Medulla oblongata (tissue), 1 donor: ENCODE measurements at regions not wholly inside any gene's neighbourhood (a gene's known extent, or its start where the extent isn't known, plus 50 kb on each side); places are given as distances from the start of the nearest gene placed in this dataset.

Experiments used
- DNase-seq: peaks from one replicate; pipeline ENCODE4 v3.0.0-alpha.2; 2015; ENCODE audit errors: extremely low spot score

GRCh38 chr21:35938446-35938845 is 121.9 kb downstream of the SETD4 start:
- DNase-seq: no peak

GRCh38 chr21:35933466-35933865 is 126.9 kb downstream of the SETD4 start:
- peak; percentile 67 for DNase-seq

- peak; percentile 88 for DNase-seq
Measured at GRCh38 chr21:35932232-35932911, 128.0 kb downstream of the SETD4 start.

DNA sequence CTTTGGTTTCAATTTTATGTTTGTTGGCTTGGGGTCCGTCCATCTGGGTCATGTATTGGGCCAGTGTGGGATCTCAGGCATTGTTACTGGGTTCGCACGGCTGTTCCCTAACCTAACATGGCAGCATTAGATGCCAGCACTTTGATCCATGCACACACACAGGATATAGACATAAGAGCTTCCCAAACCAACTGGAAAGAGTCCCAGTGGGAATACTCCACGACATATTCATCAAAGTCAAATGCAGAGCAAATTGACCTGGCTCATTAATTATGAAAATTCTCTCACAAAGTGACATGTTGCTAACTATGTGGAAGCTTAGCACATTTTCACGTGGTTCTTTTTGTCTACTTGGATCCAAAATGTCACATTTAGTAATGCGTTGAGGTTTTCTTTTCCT is 130.4 kb downstream of the SETD4 start:
- DNase-seq: no peak

GRCh38 chr21:35927262-35927661 is 133.1 kb downstream of the SETD4 start:
- no peak for DNase-seq

DNA sequence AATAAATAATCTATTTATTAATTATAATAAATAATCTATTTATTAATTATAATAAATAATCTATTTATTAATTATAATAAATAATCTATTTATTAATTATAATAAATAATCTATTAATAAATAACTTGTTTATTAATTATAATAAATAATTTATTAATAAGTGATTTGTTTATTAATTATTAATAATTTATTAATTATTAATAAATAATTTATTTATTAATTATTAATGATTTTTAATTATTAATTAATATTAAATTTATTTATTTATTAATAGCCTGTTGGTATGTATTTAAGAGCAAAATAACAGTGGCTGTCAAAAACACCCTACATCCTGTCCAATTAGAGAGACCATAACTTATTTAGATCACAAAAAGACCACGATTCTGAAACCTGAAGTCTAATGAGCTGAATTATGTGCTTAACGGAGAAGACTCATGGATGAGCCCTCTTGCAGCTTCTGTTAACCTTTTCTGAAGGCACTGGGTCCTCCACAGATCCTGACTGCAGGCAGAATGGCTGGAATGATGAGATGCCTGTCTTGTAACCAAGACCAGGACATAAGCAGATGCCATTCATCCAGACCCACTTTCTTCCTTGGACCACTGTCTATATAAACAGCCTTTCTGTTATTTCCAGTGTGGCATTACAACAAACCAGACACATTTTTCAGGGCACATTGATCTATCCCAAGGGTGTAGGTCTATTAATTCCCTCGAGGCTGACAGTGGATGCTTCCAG is 134.2 kb downstream of the SETD4 start:
- no peak for DNase-seq

- no peak for DNase-seq
Measured at GRCh38 chr21:35925497-35925896, 134.8 kb downstream of the SETD4 start.

DNA sequence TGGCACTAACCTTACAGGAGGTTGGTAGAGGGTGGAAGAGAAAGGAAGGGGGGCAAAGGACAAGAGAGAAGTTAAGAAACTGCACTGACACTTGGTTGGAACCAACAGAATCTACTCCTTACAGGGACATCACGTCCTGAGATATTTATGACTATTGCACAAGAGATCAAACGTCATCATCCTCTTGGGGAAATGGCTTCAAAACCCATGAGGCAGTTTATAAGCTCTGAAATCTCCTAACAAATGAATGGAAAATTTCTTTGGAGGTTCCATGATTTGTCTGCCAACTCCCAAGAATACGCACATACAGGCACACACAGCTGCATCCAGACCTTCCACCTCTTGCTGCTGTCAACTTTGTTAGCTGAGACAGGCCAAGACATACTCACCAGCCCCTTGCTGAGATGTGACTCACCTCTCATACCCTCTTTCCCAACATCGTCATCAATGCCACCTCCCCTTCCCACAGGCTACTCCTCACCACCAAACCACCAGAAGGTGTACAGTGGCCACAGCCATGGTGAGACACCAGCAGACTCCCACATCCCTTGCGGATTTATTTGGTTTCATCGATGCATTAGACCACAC is 135.5 kb downstream of the SETD4 start:
- no peak for DNase-seq

DNA sequence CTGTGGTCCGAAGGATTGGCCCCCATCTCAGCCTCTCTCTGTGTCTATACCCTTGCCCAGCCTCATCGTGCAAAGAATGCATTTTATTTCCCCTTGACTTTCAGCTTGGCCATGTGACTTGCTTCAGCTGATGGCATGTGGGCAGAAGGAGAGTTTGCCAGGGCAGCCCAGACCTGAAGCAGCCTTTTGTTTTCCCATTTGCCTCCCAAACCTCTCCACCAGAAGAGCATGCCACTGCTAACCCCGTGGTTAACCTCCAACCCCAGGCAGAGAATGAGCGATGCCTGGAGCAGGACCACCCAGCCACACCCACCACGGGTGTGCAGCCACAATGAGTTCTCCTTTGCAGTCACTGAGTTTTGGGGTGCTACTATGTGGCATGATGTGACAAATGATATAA is 136.4 kb downstream of the SETD4 start:
- no peak for DNase-seq

GRCh38 chr21:35922618-35923017 is 137.7 kb downstream of the SETD4 start:
- no peak for DNase-seq

GRCh38 chr21:35921471-35921870 is 138.9 kb downstream of the SETD4 start:
- no peak for DNase-seq

DNA sequence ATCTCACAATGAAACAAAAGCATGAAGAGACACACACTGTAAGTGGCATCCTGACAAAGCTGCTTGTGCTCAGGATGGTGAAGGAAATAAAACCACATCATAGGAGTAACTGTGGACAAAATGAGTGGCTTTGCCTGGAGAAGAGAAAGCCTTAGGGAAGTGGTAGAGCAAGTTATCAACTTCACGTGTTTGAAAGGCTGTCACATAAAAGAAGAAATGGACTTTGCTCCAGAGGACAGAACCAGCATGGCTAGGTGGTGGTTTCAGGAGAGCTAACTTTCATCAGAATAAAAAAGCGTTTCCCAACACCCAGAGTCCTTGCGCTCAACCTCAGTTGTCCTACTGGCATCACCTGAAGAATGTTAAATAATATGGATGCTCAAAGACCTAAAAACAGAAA is 139.9 kb downstream of the SETD4 start:
- DNase-seq: no peak

DNA sequence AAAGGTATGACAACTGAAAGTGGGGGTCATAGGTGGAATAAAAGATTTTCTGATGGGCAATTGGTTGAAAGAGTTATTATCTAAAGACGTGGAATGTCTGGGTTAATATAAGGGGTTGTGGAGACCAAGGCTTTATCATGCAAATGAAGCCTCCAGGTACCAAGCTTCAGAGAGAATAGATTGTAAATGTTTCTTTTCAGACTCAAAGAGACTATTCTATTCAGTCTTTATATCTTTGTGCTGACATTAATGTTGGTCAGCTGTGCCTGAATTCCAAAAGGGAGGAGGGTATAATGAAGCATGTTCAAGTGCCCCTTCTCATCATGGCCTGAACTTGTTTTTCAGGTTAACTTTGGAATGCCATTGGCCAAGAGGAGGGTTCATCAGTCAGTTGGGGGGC is 145.3 kb downstream of the SETD4 start:
- DNase-seq: no peak

- peak; percentile 22 for DNase-seq
Measured at GRCh38 chr21:35911412-35912191, 148.7 kb downstream of the SETD4 start.

DNA sequence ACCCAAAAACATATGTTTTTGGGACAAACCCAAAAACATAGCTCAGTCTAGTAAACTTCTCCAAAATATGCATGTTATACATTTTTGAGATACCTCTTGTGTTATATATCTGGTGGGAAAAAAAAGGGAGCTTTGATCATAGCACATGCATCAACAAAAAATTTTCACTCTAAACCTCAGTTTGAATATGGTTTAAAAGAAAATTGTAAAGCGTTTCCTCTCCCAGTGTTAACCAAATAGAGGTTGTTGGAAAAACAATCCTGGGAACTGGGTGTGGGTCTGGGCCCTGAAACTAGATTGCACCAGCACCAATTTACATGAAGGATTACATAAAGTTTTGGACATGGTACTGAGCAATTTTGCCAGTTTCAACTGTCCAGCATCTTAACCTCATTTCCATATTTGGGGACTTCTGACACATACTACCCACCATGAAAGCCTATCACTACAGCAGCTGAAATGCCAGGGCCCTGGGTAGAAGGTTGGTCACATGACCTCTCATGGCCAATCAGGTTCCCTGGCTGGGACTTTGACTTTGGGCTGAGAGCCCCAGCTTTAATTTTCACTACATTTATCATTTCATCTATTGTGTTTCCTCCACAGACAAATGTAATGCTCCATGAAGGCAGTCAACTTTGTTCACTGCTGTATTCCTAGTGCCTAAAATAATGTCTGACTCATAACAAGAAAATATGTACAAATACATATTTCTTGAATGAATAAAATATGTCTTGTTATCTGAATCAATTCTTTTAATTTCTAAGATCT is 150.7 kb downstream of the SETD4 start:
- DNase-seq: no peak

- no peak for DNase-seq
Measured at GRCh38 chr21:35908311-35909078, 151.8 kb downstream of the SETD4 start.

DNA sequence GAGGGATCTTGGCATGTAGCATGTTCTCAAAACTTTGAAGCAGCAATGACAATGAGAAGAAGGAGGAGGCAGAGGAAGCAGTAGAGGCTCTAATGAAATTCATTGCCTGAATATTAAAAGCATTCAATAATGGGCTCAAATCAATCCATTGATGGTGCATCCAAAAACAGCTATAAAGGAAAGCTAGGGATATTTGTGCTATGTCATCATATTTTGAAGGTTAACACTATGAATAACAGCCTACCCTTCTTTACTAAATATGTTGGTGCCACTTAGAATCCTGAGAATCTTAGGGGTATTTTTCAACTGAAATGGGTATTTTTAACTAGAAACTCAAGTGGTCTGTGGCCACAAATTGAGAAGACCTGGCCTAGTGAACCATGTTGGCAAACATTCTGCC is 153.7 kb downstream of the SETD4 start:
- DNase-seq: no peak

DNA sequence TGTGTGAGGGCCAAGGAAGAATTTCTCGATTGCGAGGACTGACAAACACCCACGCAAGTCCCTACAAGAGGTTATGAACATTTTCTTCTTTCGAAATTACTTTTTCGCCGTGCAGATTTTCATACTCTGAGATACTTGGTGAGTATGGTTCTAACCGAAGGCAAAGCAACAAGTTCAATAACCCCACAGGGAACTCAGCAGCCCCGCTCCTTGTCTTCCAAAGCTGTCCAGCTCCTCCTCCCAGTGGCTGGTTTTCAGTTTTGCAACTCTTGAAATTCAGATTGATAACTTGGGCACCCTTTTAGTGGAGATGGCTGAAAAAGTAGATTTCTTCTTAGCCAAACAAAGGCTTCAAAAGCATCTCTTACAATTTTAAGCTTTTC is 154.4 kb downstream of the SETD4 start:
- DNase-seq: no peak

DNA sequence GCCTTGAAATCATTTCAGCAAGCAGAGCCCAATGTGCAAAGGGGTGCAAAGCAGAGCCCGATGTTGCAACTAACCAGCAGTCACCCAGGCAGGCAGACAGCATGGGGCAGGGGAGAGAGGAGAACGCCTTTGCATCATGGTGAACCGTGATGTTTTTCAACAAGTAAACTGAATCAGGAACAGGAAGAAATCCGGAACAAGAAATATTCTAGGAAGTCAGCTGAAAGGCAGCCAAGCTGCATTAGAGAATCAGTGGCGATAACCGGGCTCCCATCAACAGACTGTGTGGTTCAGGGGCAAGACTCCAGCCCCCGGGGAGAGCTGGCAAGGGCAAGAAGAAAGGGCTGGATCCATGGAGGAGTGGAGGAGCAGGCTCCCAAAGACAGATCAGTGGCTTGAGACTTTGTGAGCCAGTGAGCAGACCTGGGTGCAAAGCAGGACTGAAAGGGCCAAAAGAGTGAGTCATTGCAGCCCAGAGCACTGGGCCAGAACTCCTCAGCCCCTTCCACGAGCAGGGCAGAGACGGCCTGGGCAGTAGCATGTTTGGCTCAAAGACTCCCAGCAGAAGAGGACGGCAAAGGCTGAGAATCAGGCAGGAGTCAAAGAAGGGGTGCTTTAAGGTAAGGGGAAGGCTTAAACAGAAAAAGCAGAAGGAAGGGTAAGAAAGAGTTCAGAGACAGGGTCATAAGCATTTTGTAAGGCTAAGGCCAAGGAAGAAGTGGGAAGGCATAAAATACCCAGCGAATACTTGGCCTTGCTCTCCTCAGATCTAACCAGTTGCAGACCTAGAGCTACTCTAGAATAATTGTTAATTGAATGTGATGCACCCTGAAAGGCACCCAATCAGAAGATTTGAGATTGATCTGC is 155.0 kb downstream of the SETD4 start:
- no peak for DNase-seq

DNA sequence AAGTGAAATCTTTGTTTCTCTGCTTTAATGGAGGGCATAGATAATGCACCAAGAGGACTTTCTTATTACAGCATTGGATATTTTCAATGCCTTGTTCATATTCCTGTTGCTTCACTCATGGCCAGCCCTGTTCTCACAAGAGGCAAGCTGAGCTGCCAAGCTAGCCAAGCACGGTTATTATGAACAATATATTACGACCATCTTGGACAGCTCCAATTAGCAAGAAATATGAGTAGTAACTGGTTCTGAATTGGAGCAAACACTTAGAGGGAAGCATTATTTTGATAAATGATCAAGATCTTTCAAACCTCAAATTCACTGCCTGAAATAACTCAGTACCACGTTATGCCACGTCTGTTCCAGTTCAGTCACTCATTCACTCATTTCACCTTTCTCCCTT is 159.8 kb downstream of the SETD4 start:
- DNase-seq: no peak
